ENCODE measurements at regions not wholly inside any gene's neighbourhood (a gene's known extent, or its start where the extent isn't known, plus 50 kb on each side); places are given as distances from the start of the nearest gene placed in this dataset.

DNA sequence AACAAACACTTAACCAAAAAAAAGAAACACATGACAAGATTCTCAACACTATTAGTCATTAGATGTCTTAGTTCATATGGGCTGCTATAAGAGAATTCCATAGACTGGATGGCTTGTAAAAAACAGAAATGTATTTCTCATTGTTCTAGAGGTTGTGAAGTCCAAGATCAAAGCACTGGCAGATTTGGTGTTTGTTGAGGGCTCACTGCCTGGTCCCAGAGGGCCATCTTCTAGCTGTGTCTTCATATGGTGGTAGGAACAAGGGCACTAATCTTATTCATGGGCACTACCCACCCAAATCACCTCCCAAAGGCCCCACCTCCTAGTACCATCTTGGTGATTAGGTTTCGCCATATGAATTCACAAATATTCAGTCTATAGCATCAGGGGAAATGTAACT, 162.5 kb upstream of the SDK2 start:
- Histone ChIP-seq H4K20me1 (replicated peaks in 1 of 2; ENCODE audit: control insufficient read depth in 1 of 2, insufficient read depth in 2 of 2, low read length in 2 of 2) (no peaks in the 10 kb centered on the region), H3K36me3 (ENCODE audit: control insufficient read depth in 2 of 4, insufficient read depth in 4 of 4, low read length in 3 of 4) (no peaks in the 10 kb centered on the region), H3K27ac (ENCODE audit: low read depth, low read length) (no peak overlapping the region), H4K8ac (ENCODE audit: extremely low read depth, insufficient read depth, low read length) (no peak overlapping the region), H3K9ac (replicated peaks in 1 of 4; ENCODE audit: extremely low read depth in 1 of 4, low read depth in 3 of 4, low read length in 3 of 4) (no peak overlapping the region), H4K5ac (ENCODE audit: insufficient read length, low read depth, low read length) (no peak overlapping the region), H3K14ac (ENCODE audit: insufficient read length) (no peak overlapping the region), H3K4me1 (replicated peaks in 1 of 4; ENCODE audit: control insufficient read depth in 3 of 4, insufficient read depth in 4 of 4, low read length in 3 of 4) (peaks cover 0 to 8% (median 6%) of the 10 kb centered on the region in 4 experiments; a peak in 4 of 7 replicates), H4K91ac (replicated peaks; ENCODE audit: insufficient read length, low read length) (no peak overlapping the region), H3K56ac (replicated peaks; ENCODE audit: insufficient read length, low read depth, low read length) (no peak overlapping the region), H2BK15ac (ENCODE audit: low read length) (no peak overlapping the region), H3K27me3 (replicated peaks in 1 of 4; ENCODE audit: control insufficient read depth in 3 of 4, extremely low read depth in 1 of 4, insufficient read depth in 3 of 4, low read length in 3 of 4) (no peaks in the 10 kb centered on the region; a peak in 2 of 7 replicates), H3K23me2 (ENCODE audit: low read depth, low read length) (no peaks in the 10 kb centered on the region), H3K9me3 (ENCODE audit: insufficient read depth in 2 of 2, low read depth in 1 of 2, low read length in 1 of 2) (no peaks in the 10 kb centered on the region), H3K4me2 (ENCODE audit: insufficient read depth in 1 of 2, low read depth in 2 of 2, low read length in 2 of 2) (no peak overlapping the region), H2AK5ac (ENCODE audit: low read depth, low read length) (no peak overlapping the region), H3K79me1 (ENCODE audit: low read depth, low read length) (no peaks in the 10 kb centered on the region), H2BK20ac (ENCODE audit: low read length) (no peak overlapping the region), H3K79me2 (ENCODE audit: control insufficient read depth in 1 of 2, insufficient read depth in 2 of 2, low read length in 2 of 2) (no peaks in the 10 kb centered on the region), H3K4me3 (ENCODE audit: extremely low read depth in 1 of 4, insufficient read depth in 2 of 4, low read depth in 3 of 4, low read length in 4 of 4) (no peak overlapping the region), H2BK120ac (replicated peaks; ENCODE audit: low read depth, low read length) (no peak overlapping the region), H3K18ac (ENCODE audit: extremely low read depth, low read length) (no peak overlapping the region), H2AFZ (ENCODE audit: low read length) (no peak overlapping the region), H3K23ac (ENCODE audit: insufficient read length) (no peak overlapping the region), H3K4ac (replicated peaks; ENCODE audit: insufficient read length, low read depth, low read length) (no peak overlapping the region), H2BK12ac (ENCODE audit: low read depth, low read length) (no peak overlapping the region), H2BK5ac (ENCODE audit: low read depth, low read length) (no peak overlapping the region)
- CTCF ChIA-PET (ENCODE audit: partially characterized antibody), result no interaction called here
- POLR2A ChIA-PET (ENCODE audit: partially characterized antibody), result no interaction called here
- WGBS, 2 experiments (ENCODE audit: extremely low coverage in 1 of 2, insufficient coverage in 1 of 2, insufficient read length in 1 of 2, insufficient replicate concordance in 2 of 2, low coverage in 1 of 2, low lambda C conversion rate in 2 of 2, missing lambda C conversion rate in 1 of 2), result 77% methylated on average over 1 of the region's 1 CpG; no CpG with 5 or more reads in 1 of the 2 experiments
- DNase-seq (ENCODE audit: low read depth in 1 of 2, low spot score in 2 of 2) (no peak), FAIRE-seq (no peak)
- TF ChIP-seq EZH2 (IDR thresholded peaks at IDR 0.05; ENCODE audit: low read depth, low read length, severe bottlenecking), result no peak
- TF ChIP-seq, protein P1, sequence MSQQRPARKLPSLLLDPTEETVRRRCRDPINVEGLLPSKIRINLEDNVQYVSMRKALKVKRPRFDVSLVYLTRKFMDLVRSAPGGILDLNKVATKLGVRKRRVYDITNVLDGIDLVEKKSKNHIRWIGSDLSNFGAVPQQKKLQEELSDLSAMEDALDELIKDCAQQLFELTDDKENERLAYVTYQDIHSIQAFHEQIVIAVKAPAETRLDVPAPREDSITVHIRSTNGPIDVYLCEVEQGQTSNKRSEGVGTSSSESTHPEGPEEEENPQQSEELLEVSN (IDR thresholded peaks at IDR 0.05), result no peak
- no peak for TF ChIP-seq CREB1 (IDR thresholded peaks at IDR 0.05)
- TF ChIP-seq SIRT6 (IDR thresholded peaks at IDR 0.05; ENCODE audit: low read length), result no peak
- no peak for TF ChIP-seq NANOG (IDR thresholded peaks at IDR 0.05; ENCODE audit: insufficient read depth, low read depth, low read length, poor library complexity, severe bottlenecking)
- TF ChIP-seq, protein P2, sequence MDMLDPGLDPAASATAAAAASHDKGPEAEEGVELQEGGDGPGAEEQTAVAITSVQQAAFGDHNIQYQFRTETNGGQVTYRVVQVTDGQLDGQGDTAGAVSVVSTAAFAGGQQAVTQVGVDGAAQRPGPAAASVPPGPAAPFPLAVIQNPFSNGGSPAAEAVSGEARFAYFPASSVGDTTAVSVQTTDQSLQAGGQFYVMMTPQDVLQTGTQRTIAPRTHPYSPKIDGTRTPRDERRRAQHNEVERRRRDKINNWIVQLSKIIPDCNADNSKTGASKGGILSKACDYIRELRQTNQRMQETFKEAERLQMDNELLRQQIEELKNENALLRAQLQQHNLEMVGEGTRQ (IDR thresholded peaks at IDR 0.05; ENCODE audit: low read length), result no peak
- TF ChIP-seq HDAC2 (IDR thresholded peaks at IDR 0.05; ENCODE audit: borderline replicate concordance in 1 of 2, low read depth in 2 of 2, low read length in 2 of 2), result no peak
- TF ChIP-seq POLR2A (IDR thresholded peaks at IDR 0.05; ENCODE audit: control extremely low read depth in 1 of 2, low read depth in 2 of 2, low read length in 2 of 2), result no peak
- no peak for TF ChIP-seq BRCA1 (IDR thresholded peaks at IDR 0.05; ENCODE audit: low read depth, low read length)
- TF ChIP-seq CHD1 (IDR thresholded peaks at IDR 0.05; ENCODE audit: low read depth, low read length), result no peak
- no peak for TF ChIP-seq HDAC6 (IDR thresholded peaks at IDR 0.05; ENCODE audit: low read depth, low read length)
- no peak for TF ChIP-seq RBBP5 (IDR thresholded peaks at IDR 0.05; ENCODE audit: borderline replicate concordance, low read depth, low read length)
